OCI-LY7 (cell line): ENCODE measurements at regions not wholly inside any gene's neighbourhood (a gene's known extent, or its start where the extent isn't known, plus 50 kb on each side); places are given as distances from the start of the nearest gene placed in this dataset.

ENCODE experiments used
- BruUV-seq: library from RNA; stranded (reverse); fragments of 400-500 nt; replicated peaks from 2 replicates; lab custom pipeline; 2021; lab: Mats Ljungman, UMichigan
- CTCF ChIA-PET: fragments of 300-600 bp; sonication (Branson Sonifier 250); formaldehyde crosslinking; loops from one replicate; lab custom pipeline; 2022; ENCODE audit warnings: antibody characterized with exemption; ENCODE audit not compliant: unreplicated experiment; lab: Charles Lee
- POLR2A ChIA-PET: fragments of 300-600 bp; sonication (Branson Sonifier 250); formaldehyde crosslinking; loops from one replicate; lab custom pipeline; 2022; ENCODE audit warnings: antibody characterized with exemption; lab: Charles Lee
- DNase-seq: peaks from one replicate; pipeline ENCODE4 v3.0.0-alpha.2; 2015; ENCODE audit warnings: low spot score
- H2AFZ ChIP-seq: fragments of 200-600 bp; sonication (generic), shearing (Covaris generic); 2 replicates; pipeline ENCODE4 v1.6.1; 2014; ENCODE audit warnings: mild to moderate bottlenecking, antibody characterized with exemption, low read length, moderate library complexity
- H3K27ac ChIP-seq: fragments of 200-600 bp; sonication (generic); 2 replicates; pipeline ENCODE4 v1.5.1; 2014; ENCODE audit warnings: mixed run types, low read depth, mild to moderate bottlenecking, moderate library complexity, low read length, inconsistent platforms; ENCODE audit not compliant: poor library complexity, severe bottlenecking
- H3K36me3 ChIP-seq: fragments of 200-600 bp; sonication (generic); 2 replicates; pipeline ENCODE4 v1.6.1; 2014; ENCODE audit warnings: mild to moderate bottlenecking, antibody characterized with exemption, low read length, moderate library complexity, mixed read lengths; ENCODE audit not compliant: insufficient read depth
- H3K4me1 ChIP-seq: fragments of 200-600 bp; sonication (generic); 2 replicates; pipeline ENCODE4 v1.5.1; 2014; ENCODE audit warnings: mild to moderate bottlenecking, low read length; ENCODE audit not compliant: insufficient read depth, poor library complexity, severe bottlenecking
- H3K4me2 ChIP-seq: fragments of 200-600 bp; sonication (generic); 2 replicates; pipeline ENCODE4 v1.6.1; 2014; ENCODE audit warnings: mild to moderate bottlenecking, low read length
- H3K4me3 ChIP-seq: fragments of 200-600 bp; sonication (generic); 2 replicates; pipeline ENCODE4 v1.5.1; 2014; ENCODE audit warnings: mild to moderate bottlenecking, low read depth, low read length; ENCODE audit not compliant: poor library complexity, severe bottlenecking
- H3K79me2 ChIP-seq: fragments of 200-600 bp; sonication (generic); 2 replicates; pipeline ENCODE4 v1.6.1; 2016; ENCODE audit warnings: low read depth, mild to moderate bottlenecking, low read length, moderate library complexity, mixed read lengths; ENCODE audit not compliant: insufficient read depth
- H3K9me2 ChIP-seq: fragments of 200-600 bp; sonication (generic); 2 replicates; pipeline ENCODE4 v1.6.1; 2016; ENCODE audit warnings: mild to moderate bottlenecking, low read length, mixed read lengths; ENCODE audit not compliant: insufficient read depth
- H3K9me3 ChIP-seq: fragments of 200-600 bp; sonication (generic); 2 replicates; pipeline ENCODE4 v1.6.1; 2014; ENCODE audit warnings: mild to moderate bottlenecking, mixed run types, low read length, mixed read lengths
- H4K20me1 ChIP-seq: fragments of 200-600 bp; sonication (generic); 2 replicates; pipeline ENCODE4 v1.6.1; 2014; ENCODE audit warnings: mild to moderate bottlenecking, antibody characterized with exemption, low read length, moderate library complexity, mixed read lengths; ENCODE audit not compliant: insufficient read depth
- CTCF ChIP-seq: fragments of 200-600 bp; sonication (generic); conservative IDR thresholded peaks from 2 replicates; pipeline ENCODE4 v1.5.1; 2014; ENCODE audit warnings: mild to moderate bottlenecking, antibody characterized with exemption, low read length, moderate library complexity, mixed read lengths
- EZH2phosphoT487 ChIP-seq: fragments of 200-600 bp; sonication (generic); IDR thresholded peaks from 2 replicates; pipeline ENCODE4 v1.6.1; 2018; ENCODE audit warnings: low read depth, borderline replicate concordance, mild to moderate bottlenecking, mixed run types, antibody characterized with exemption, low read length, moderate library complexity, mixed read lengths
- intact Hi-C: fragments of 100-400 bp; cut with micrococcal nuclease; formaldehyde crosslinking; loops from one replicate; pipeline ENCODE4 v1.10.0; 2022; ENCODE audit not compliant: unreplicated experiment

- ChIA-PET POLR2A (no interaction called here), CTCF (no interaction called here)
- Histone ChIP-seq H3K4me2 (no peak overlapping the region), H3K9me2 (no peaks in the 10 kb centered on the region), H2AFZ (no peak overlapping the region), H3K9me3 (no peaks in the 10 kb centered on the region), H3K36me3 (no peaks in the 10 kb centered on the region), H3K4me3 (no peak overlapping the region), H4K20me1 (no peaks in the 10 kb centered on the region), H3K79me2 (no peaks in the 10 kb centered on the region), H3K4me1 (no peaks in the 10 kb centered on the region), H3K27ac (no peak overlapping the region)
- no TSS peak for BruUV-seq
- intact Hi-C loops = no loop called here
- TF ChIP-seq CTCF = no peak
- TF ChIP-seq EZH2phosphoT487 = no peak
- DNase-seq = no peak
These were observed 181.3 kb downstream of the IRF8 start for GRCh38 chr16:86080131-86080875.

GRCh38 chr16:86080982-86081381, 182.0 kb downstream of the IRF8 start:
- no peak for DNase-seq
- POLR2A ChIA-PET = no interaction called here
- no peak overlapping the region for H2AFZ ChIP-seq
- no TSS peak for BruUV-seq
- intact Hi-C loops = no loop called here
- no peak overlapping the region for H3K4me2 ChIP-seq
- H3K4me1 ChIP-seq = no peaks in the 10 kb centered on the region
- H3K9me2 ChIP-seq = no peaks in the 10 kb centered on the region
- no peaks in the 10 kb centered on the region for H4K20me1 ChIP-seq
- TF ChIP-seq CTCF = no peak
- TF ChIP-seq EZH2phosphoT487 = no peak
- no peak overlapping the region for H3K27ac ChIP-seq
- no peaks in the 10 kb centered on the region for H3K79me2 ChIP-seq
- CTCF ChIA-PET = no interaction called here
- no peak overlapping the region for H3K4me3 ChIP-seq
- H3K9me3 ChIP-seq = no peaks in the 10 kb centered on the region
- no peaks in the 10 kb centered on the region for H3K36me3 ChIP-seq

GRCh38 chr16:86082418-86083030, 183.6 kb downstream of the IRF8 start:
- H4K20me1 ChIP-seq = no peaks in the 10 kb centered on the region
- intact Hi-C loops = no loop called here
- TF ChIP-seq CTCF = no peak
- H3K27ac ChIP-seq = no peak overlapping the region
- no peaks in the 10 kb centered on the region for H3K36me3 ChIP-seq
- DNase-seq = no peak
- ChIA-PET POLR2A (no interaction called here), CTCF (no interaction called here)
- no peak overlapping the region for H2AFZ ChIP-seq
- H3K4me3 ChIP-seq = no peak overlapping the region
- H3K9me2 ChIP-seq = no peaks in the 10 kb centered on the region
- H3K4me2 ChIP-seq = no peak overlapping the region
- no peaks in the 10 kb centered on the region for H3K9me3 ChIP-seq
- no peaks in the 10 kb centered on the region for H3K4me1 ChIP-seq
- BruUV-seq = no TSS peak
- no peaks in the 10 kb centered on the region for H3K79me2 ChIP-seq
